Loucy (cell line): ENCODE measurements at regions not wholly inside any gene's neighbourhood (a gene's known extent, or its start where the extent isn't known, plus 50 kb on each side); places are given as distances from the start of the nearest gene placed in this dataset.
"Not testable (repeated sequence)": the region's sequence is repeated elsewhere in the genome, so short reads cannot be mapped to it uniquely, and the experiment has no call there.

Experiments
- H2AFZ ChIP-seq: fragments of 200-600 bp; sonication (generic); 2 replicates; pipeline ENCODE4 v1.6.0; 2016; ENCODE audit warnings: antibody characterized with exemption, mild to moderate bottlenecking, low read length, moderate library complexity
- H3F3A ChIP-seq: fragments of 200-600 bp; 2 replicates; pipeline ENCODE4 v1.6.0; 2016; ENCODE audit warnings: antibody characterized with exemption, low read depth, mild to moderate bottlenecking
- H3K27me3 ChIP-seq: fragments of 200-600 bp; sonication (generic); 2 replicates; pipeline ENCODE4 v1.6.1; 2014; ENCODE audit warnings: low read length, mild to moderate bottlenecking; ENCODE audit not compliant: insufficient read depth, poor library complexity, severe bottlenecking
- H3K36me3 ChIP-seq: fragments of 200-600 bp; sonication (generic); 2 replicates; pipeline ENCODE4 v1.6.1; 2016; ENCODE audit warnings: low read length; ENCODE audit not compliant: insufficient read depth
- H3K4me1 ChIP-seq: fragments of 200-600 bp; sonication (generic); 2 replicates; pipeline ENCODE4 v1.5.1; 2014; ENCODE audit warnings: low read length, mild to moderate bottlenecking; ENCODE audit not compliant: insufficient read depth, poor library complexity, severe bottlenecking
- H3K4me2 ChIP-seq: fragments of 200-600 bp; sonication (generic); 2 replicates; pipeline ENCODE4 v1.6.0; 2014; ENCODE audit warnings: antibody characterized with exemption, low read length, low read depth, mild to moderate bottlenecking; ENCODE audit not compliant: poor library complexity, severe bottlenecking
- H3K4me3 ChIP-seq: fragments of 200-600 bp; sonication (generic); 2 replicates; pipeline ENCODE4 v1.5.1; 2014; ENCODE audit warnings: low read length, mild to moderate bottlenecking, mixed read lengths; ENCODE audit not compliant: poor library complexity, severe bottlenecking
- H3K79me2 ChIP-seq: fragments of 200-600 bp; sonication (generic); 2 replicates; pipeline ENCODE4 v1.6.1; 2014; ENCODE audit warnings: low read length; ENCODE audit not compliant: insufficient read depth
- H3K9ac ChIP-seq: fragments of 200-600 bp; sonication (generic); 2 replicates; pipeline ENCODE4 v1.6.0; 2014; ENCODE audit warnings: mild to moderate bottlenecking, low read depth, low read length, moderate library complexity; ENCODE audit not compliant: poor library complexity, severe bottlenecking
- H3K9me2 ChIP-seq: fragments of 200-600 bp; sonication (generic); replicated peaks from 2 replicates; pipeline ENCODE4 v1.6.1; 2016; ENCODE audit warnings: low read depth, low read length, mixed read lengths
- H3K9me3 ChIP-seq: fragments of 200-600 bp; sonication (generic); 2 replicates; pipeline ENCODE4 v1.6.1; 2014; ENCODE audit warnings: mild to moderate bottlenecking, antibody characterized with exemption, low read length, low read depth; ENCODE audit not compliant: insufficient read depth
- H4K20me1 ChIP-seq: fragments of 200-600 bp; sonication (generic); 2 replicates; pipeline ENCODE4 v1.6.0; 2014; ENCODE audit warnings: antibody characterized with exemption, low read length, mild to moderate bottlenecking; ENCODE audit not compliant: insufficient read depth, poor library complexity, severe bottlenecking
- CTCF ChIP-seq: fragments of 200-600 bp; sonication (generic); conservative IDR thresholded peaks from 2 replicates; pipeline ENCODE4 v1.5.1; 2014; ENCODE audit warnings: mild to moderate bottlenecking, antibody characterized with exemption, low read length
- EZH2phosphoT487 ChIP-seq: fragments of 200-600 bp; IDR thresholded peaks from 2 replicates; pipeline ENCODE4 v1.6.1; 2018; ENCODE audit warnings: antibody characterized with exemption, mild to moderate bottlenecking, moderate library complexity, borderline replicate concordance

DNA sequence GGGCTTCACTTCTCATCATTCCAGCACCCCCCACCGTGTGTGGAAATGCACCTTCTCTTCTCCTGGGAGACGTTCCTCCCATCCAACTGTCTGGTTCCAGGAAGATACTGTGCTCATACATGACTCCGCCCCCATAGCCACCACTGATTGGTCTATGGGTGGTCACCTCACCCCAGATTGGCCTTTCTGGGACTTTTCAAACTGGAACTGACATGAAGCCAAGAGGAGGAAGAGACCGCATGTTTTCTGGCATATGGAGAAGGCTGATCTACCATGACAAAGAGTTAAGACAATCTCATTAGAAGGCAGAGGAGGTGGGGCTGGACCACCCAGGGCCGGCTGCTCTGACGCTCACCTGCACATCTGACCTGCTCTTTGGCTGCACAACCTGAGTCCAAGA lies 294.2 kb downstream of the ADGRD1 start:
- not testable (repeated sequence) for H3K9me2 ChIP-seq, H2AFZ ChIP-seq, H4K20me1 ChIP-seq, H3K9me3 ChIP-seq, H3F3A ChIP-seq, H3K27me3 ChIP-seq, H3K4me2 ChIP-seq, H3K4me1 ChIP-seq, H3K79me2 ChIP-seq, H3K9ac ChIP-seq, H3K4me3 ChIP-seq, H3K36me3 ChIP-seq

DNA sequence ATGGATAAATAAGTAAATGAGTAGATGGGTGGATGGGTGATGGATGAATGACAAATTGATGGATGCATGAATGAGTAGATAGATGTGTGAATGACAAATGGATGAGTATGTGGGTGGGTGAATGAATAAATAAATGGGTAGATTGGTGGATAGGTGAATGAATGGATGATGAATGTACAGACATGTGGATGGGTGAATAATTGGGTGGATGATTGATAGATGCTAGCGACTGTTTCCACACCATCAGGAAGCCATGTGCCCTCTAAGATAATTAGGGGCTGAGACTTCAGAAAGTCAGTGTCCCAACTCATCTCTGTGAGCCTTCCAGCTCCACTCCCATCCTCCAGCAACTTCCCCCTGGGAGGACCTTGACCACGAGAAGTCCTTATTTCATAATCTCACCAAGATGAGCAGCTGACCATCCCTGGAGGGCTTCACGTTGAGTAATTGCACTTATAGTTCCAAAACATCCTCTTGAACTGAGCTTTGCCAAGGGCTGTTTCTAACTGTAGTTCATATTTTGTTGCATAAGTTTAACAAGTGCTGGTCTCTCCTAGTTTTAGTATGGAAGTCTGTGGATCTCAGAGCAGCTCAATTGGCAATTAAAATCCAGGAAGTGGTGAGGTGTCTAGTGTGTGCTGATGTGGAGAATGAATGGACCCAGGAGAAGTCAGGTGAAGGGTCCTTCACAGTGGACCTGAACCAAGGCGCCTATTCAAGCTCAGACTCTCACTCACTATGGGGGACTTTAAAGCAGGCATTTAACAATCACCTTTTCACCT lies 295.7 kb downstream of the ADGRD1 start:
- no peak overlapping the region for H3K9ac ChIP-seq
- peaks cover 7% of the 10 kb centered on the region for H3K27me3 ChIP-seq
- no peak overlapping the region for H2AFZ ChIP-seq
- H3K9me3 ChIP-seq: no peaks in the 10 kb centered on the region
- no peaks in the 10 kb centered on the region for H3K4me1 ChIP-seq
- no peak for TF ChIP-seq EZH2phosphoT487
- H3K79me2 ChIP-seq: no peaks in the 10 kb centered on the region
- H3K9me2 ChIP-seq: no peaks in the 10 kb centered on the region
- no peaks in the 10 kb centered on the region for H4K20me1 ChIP-seq
- H3K4me3 ChIP-seq: no peak overlapping the region
- no peaks in the 10 kb centered on the region for H3F3A ChIP-seq
- no peak overlapping the region for H3K4me2 ChIP-seq
- H3K36me3 ChIP-seq: no peaks in the 10 kb centered on the region

- Histone ChIP-seq H3F3A (no peaks in the 10 kb centered on the region), H3K9me3 (no peaks in the 10 kb centered on the region), H3K9ac (no peak overlapping the region), H3K4me3 (no peak overlapping the region), H3K4me1 (no peaks in the 10 kb centered on the region), H3K9me2 (no peaks in the 10 kb centered on the region), H3K79me2 (no peaks in the 10 kb centered on the region), H3K4me2 (no peak overlapping the region), H3K27me3 (peaks cover 7% of the 10 kb centered on the region), H3K36me3 (no peaks in the 10 kb centered on the region), H4K20me1 (no peaks in the 10 kb centered on the region), H2AFZ (no peak overlapping the region)
- no peak for TF ChIP-seq EZH2phosphoT487
- no peak for TF ChIP-seq CTCF
These were observed 296.6 kb downstream of the ADGRD1 start for GRCh38 chr12:131250028-131250950.

DNA sequence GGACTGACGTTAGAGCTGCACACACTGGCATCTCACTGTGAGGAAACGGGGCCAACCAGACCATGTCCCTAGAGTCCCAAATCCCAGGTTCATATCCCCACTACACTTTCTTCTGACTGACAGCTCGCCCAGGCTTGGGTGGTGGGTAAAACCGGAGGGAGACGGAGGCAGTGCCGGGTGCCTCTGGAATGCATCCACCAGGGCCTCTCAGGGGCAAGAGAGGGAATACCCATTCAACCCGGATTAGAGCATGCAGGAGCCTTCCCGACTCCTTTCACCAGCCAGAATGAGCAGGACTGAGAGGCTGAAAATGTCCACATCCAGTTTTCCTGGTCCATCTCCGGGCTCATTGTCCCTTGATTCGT lies 297.2 kb downstream of the ADGRD1 start:
- H3K9me3 ChIP-seq: no peaks in the 10 kb centered on the region
- H3K27me3 ChIP-seq: peaks cover 7% of the 10 kb centered on the region
- TF ChIP-seq EZH2phosphoT487 (no peak), CTCF (no peak)
- H2AFZ ChIP-seq: no peak overlapping the region
- H3K9ac ChIP-seq: no peak overlapping the region
- H3K36me3 ChIP-seq: no peaks in the 10 kb centered on the region
- H3K79me2 ChIP-seq: no peaks in the 10 kb centered on the region
- H3K4me3 ChIP-seq: no peak overlapping the region
- no peaks in the 10 kb centered on the region for H3K9me2 ChIP-seq
- H3K4me2 ChIP-seq: no peak overlapping the region
- H3F3A ChIP-seq: no peaks in the 10 kb centered on the region
- H3K4me1 ChIP-seq: no peaks in the 10 kb centered on the region
- H4K20me1 ChIP-seq: no peaks in the 10 kb centered on the region
